ENCODE measurements at regions not wholly inside any gene's neighbourhood (a gene's known extent, or its start where the extent isn't known, plus 50 kb on each side); places are given as distances from the start of the nearest gene placed in this dataset.

DNA sequence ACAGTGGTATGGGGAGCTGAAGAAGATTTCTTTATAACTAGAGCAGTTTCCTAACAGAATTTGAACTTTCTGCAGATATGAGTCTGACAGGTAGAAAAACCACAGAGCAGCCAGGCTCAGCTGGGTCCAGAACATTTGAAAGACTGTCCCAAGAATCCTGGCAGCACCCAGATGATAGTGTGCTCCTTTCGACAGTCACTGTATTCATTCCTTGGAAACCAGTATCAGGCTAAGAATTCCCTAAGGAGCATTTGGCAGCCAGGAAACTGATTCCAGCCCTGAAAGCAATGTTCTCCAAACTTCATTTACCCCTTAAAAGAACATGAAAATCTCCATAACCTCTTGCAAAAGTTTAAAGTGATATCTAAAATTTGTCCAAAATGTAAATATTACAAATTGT is 123.0 kb upstream of the MTAP start:
- no peak for TF ChIP-seq CTCF (IDR thresholded peaks at IDR 0.05)
- no peak for TF ChIP-seq EZH2 (IDR thresholded peaks at IDR 0.05; ENCODE audit: borderline replicate concordance, insufficient read depth, low read depth, low read length, poor library complexity, severe bottlenecking)
